Osteocyte (in vitro differentiated cells): ENCODE measurements at regions not wholly inside any gene's neighbourhood (a gene's known extent, or its start where the extent isn't known, plus 50 kb on each side); places are given as distances from the start of the nearest gene placed in this dataset.
A peak's percentile ranks its signal among the peaks of the same experiment; 100 is the strongest.
"Not testable (repeated sequence)": the region's sequence is repeated elsewhere in the genome, so short reads cannot be mapped to it uniquely, and the experiment has no call there.

Source experiments
- DNase-seq: peaks from one replicate; pipeline ENCODE4 v3.0.0; 2021; ENCODE audit warnings: mixed read lengths; ENCODE audit not compliant: unreplicated experiment; ENCODE audit errors: extremely low spot score
- H3K27ac Mint-ChIP-seq: one replicate; pipeline ENCODE4 v1.8.0; 2021; ENCODE audit warnings: mild to moderate bottlenecking, mixed read lengths; ENCODE audit not compliant: unreplicated experiment
- H3K27me3 Mint-ChIP-seq: one replicate; pipeline ENCODE4 v1.8.0; 2021; ENCODE audit warnings: mixed read lengths; ENCODE audit not compliant: unreplicated experiment
- H3K36me3 Mint-ChIP-seq: one replicate; pipeline ENCODE4 v1.8.0; 2021; ENCODE audit warnings: mixed read lengths; ENCODE audit not compliant: unreplicated experiment
- H3K4me1 Mint-ChIP-seq: one replicate; pipeline ENCODE4 v1.8.0; 2021; ENCODE audit warnings: mixed read lengths; ENCODE audit not compliant: unreplicated experiment
- H3K4me3 Mint-ChIP-seq: one replicate; pipeline ENCODE4 v1.8.0; 2021; ENCODE audit warnings: mild to moderate bottlenecking, moderate library complexity, mixed read lengths; ENCODE audit not compliant: unreplicated experiment
- H3K9me3 Mint-ChIP-seq: one replicate; pipeline ENCODE4 v1.8.0; 2021; ENCODE audit warnings: mixed read lengths; ENCODE audit not compliant: unreplicated experiment
- TF ChIP-seq, protein P1 (sequence below): fragments of 200-600 bp; sonication (generic); IDR thresholded peaks from 2 replicates; pipeline ENCODE4 v1.5.0; 2021; ENCODE audit warnings: antibody characterized with exemption, mild to moderate bottlenecking, moderate library complexity

DNA sequence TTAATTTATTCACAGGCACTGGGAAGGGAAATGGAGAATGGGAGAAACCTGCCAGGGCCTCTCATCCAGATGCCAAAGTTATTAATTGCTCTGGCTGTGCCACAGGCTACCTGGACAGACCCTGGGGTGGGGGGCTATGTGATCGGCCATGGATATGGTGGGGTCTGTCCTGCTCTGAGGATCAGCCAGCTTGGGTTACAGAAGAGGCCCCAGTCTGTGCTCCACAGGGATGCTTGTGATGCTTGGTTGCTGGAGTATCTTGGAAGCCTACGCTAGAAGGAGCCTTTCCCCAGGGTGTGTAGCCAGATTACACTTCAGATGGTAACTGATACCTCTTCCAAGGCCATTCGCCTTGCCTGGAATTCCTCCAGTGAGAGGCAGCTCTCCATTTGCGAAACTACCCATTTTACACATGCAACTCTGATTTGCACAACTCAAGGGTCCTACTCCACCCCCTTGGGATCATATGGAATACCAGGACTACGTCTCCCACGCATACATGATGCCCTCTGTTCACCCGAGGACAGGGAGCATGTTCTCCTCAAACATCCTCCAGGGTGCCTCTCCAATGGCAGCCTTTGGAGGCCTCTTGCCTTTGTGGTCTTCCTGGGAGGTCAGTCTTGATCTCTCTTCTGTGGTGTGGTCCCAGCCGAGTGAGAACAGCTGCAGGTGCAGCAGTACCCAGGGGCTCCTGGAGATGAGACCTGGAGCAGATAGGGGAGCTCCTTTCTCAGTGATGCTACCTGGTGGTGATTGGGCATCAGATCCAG lies 186.6 kb upstream of the TSHZ3 start:
- peak; percentile 56 for DNase-seq
- H3K36me3 Mint-ChIP-seq = no peaks in the 10 kb centered on the region
- no peak overlapping the region for H3K27ac Mint-ChIP-seq
- peaks cover 15% of the 10 kb centered on the region for H3K9me3 Mint-ChIP-seq
- TF ChIP-seq, protein P1, sequence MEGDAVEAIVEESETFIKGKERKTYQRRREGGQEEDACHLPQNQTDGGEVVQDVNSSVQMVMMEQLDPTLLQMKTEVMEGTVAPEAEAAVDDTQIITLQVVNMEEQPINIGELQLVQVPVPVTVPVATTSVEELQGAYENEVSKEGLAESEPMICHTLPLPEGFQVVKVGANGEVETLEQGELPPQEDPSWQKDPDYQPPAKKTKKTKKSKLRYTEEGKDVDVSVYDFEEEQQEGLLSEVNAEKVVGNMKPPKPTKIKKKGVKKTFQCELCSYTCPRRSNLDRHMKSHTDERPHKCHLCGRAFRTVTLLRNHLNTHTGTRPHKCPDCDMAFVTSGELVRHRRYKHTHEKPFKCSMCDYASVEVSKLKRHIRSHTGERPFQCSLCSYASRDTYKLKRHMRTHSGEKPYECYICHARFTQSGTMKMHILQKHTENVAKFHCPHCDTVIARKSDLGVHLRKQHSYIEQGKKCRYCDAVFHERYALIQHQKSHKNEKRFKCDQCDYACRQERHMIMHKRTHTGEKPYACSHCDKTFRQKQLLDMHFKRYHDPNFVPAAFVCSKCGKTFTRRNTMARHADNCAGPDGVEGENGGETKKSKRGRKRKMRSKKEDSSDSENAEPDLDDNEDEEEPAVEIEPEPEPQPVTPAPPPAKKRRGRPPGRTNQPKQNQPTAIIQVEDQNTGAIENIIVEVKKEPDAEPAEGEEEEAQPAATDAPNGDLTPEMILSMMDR = no peak
- H3K4me1 Mint-ChIP-seq = no peaks in the 10 kb centered on the region
- H3K4me3 Mint-ChIP-seq = no peak overlapping the region
- no peaks in the 10 kb centered on the region for H3K27me3 Mint-ChIP-seq

DNA sequence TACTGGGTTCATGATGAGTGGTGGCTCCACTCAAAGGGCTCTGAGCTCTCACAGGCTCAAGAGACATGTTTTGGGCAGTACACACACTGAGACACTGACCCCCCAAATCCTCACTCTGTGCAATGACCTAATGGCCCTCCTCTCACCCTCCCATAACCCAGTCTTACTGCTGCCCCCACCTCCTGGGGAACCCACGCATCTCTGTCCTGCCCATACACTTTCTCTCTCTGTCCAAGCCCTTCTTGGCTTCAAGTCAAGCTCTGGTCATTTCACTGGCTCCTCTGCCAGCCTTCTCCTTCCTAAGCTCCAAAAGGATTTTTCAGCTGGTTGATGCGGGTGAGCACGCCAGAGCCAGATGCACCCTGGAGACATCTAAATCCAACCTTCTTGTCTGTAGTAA lies 187.9 kb upstream of the TSHZ3 start:
- Mint-ChIP-seq H3K4me3 (no peak overlapping the region), H3K27me3 (no peaks in the 10 kb centered on the region), H3K9me3 (peaks cover 15% of the 10 kb centered on the region), H3K27ac (no peak overlapping the region), H3K36me3 (no peaks in the 10 kb centered on the region), H3K4me1 (no peaks in the 10 kb centered on the region)
- peak; percentile 59 for DNase-seq
- TF ChIP-seq, protein P1 = no peak

DNA sequence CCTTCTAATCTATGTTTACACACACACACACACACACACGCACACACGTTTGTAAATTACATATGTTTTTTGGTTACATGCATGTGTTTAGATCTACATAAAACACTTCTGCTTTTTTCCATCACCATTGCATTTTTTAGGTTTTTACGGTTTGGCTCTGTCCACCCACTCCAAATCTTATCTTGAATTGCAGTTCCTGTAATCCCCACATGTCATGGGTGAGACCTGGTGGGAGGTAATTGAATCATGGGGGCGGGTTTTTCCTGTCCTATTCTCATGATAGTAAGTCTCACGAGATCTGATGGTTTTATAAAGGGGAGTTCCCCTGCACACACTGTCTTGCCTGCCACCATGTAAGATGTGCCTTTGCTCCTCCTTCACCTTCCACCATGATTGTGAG lies 188.7 kb upstream of the TSHZ3 start:
- H3K36me3 Mint-ChIP-seq, H3K27ac Mint-ChIP-seq, H3K4me3 Mint-ChIP-seq, H3K4me1 Mint-ChIP-seq, H3K27me3 Mint-ChIP-seq: not testable (repeated sequence)
- DNase-seq = peak; percentile 1
- H3K9me3 Mint-ChIP-seq = peaks cover 15% of the 10 kb centered on the region

DNA sequence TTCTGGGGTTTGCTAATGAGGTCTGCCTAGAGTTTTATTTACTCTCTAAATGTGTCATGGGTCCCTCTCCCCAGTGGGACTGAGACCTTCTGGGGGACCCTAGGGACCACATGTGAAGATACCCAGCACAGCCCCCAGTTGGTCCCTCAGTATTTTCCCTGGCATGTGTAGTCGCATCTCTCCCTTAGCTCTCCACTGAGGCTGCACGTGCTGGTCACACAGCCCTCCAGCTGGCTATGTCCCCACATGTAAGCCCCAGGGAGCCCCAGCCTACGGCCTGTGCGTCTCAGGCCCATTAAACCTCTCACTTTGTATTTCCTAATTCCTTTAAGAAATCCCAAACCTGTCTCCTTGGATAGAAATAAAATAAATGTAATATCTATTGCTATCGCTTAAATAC lies 189.6 kb upstream of the TSHZ3 start:
- Mint-ChIP-seq H3K27ac (no peak overlapping the region), H3K4me3 (no peak overlapping the region), H3K4me1 (no peaks in the 10 kb centered on the region), H3K36me3 (no peaks in the 10 kb centered on the region), H3K27me3 (no peaks in the 10 kb centered on the region), H3K9me3 (peaks cover 18% of the 10 kb centered on the region)
- TF ChIP-seq, protein P1 = no peak
- peak; percentile 54 for DNase-seq

DNA sequence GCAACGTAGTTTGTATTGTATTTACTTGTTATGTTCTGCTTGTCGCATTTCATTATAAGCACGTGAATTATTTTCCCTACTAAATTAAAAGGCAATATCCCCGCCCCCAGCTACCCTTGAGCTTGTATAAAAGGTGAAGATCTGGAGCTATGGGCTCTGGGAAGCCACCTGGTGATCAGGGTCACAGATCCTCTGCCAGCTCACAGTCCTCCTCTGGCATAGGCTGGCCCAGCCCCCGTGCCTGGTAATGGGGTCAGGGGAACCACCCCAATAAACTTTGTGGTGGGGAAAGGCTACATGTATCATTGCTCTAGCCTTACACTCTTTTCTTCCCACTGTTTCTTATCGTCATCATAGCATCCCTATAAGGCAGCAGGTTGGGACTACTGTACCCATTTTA lies 190.2 kb upstream of the TSHZ3 start:
- peak; percentile 67 for DNase-seq
- Mint-ChIP-seq H3K9me3 (peaks cover 22% of the 10 kb centered on the region), H3K4me1 (no peaks in the 10 kb centered on the region), H3K4me3 (no peak overlapping the region), H3K27ac (no peak overlapping the region), H3K36me3 (no peaks in the 10 kb centered on the region), H3K27me3 (no peaks in the 10 kb centered on the region)
- TF ChIP-seq, protein P1 = no peak
